HEK293 (cell line): ENCODE measurements at regions not wholly inside any gene's neighbourhood (a gene's known extent, or its start where the extent isn't known, plus 50 kb on each side); places are given as distances from the start of the nearest gene placed in this dataset.

Experiments
- CTCF ChIA-PET: fragments of 350-600 bp; formaldehyde crosslinking; extraction: SDS; loops from one replicate; lab custom pipeline; 2021; ENCODE audit warnings: antibody characterized with exemption; lab: Yijun Ruan, JAX
- POLR2A ChIA-PET: fragments of 300-600 bp; formaldehyde crosslinking; extraction: SDS; loops from one replicate; lab custom pipeline; 2020; ENCODE audit warnings: antibody characterized with exemption, inconsistent platforms; lab: Yijun Ruan, JAX
- H3K27ac ChIP-seq: fragments of 200-500 bp; sonication (Bioruptor generic); 2 replicates; pipeline ENCODE4 v1.5.1; 2014; ENCODE audit warnings: low read depth, low read length, control low read depth, inconsistent platforms; ENCODE audit errors: extremely low read depth
- H3K36me3 ChIP-seq, 2 experiments: fragments of 200-500 bp in 1 of 2; sonication (Bioruptor generic) in 1 of 2; 1 replicate in 1 of 2; 2 replicates in 1 of 2; pipeline ENCODE4 v1.5.1; 2014 to 2017; ENCODE audit warnings: inconsistent platforms in 2 of 2, low read length in 2 of 2; ENCODE audit not compliant: control insufficient read depth in 2 of 2, insufficient read depth in 1 of 2
- H3K4me1 ChIP-seq: fragments of 200-500 bp; sonication (Bioruptor generic); 2 replicates; pipeline ENCODE4 v1.5.1; 2014; ENCODE audit warnings: mild to moderate bottlenecking, low read length, inconsistent platforms; ENCODE audit not compliant: control insufficient read depth, insufficient read depth
- H3K4me3 ChIP-seq: 2 replicates; pipeline ENCODE4 v1.5.1; 2011; ENCODE audit warnings: low read depth, mild to moderate bottlenecking, control low read depth, low read length, moderate library complexity
- H3K9me3 ChIP-seq: fragments of 200-500 bp; sonication (Bioruptor generic); 2 replicates; pipeline ENCODE4 v1.5.1; 2014; ENCODE audit warnings: low read depth, low read length, inconsistent platforms; ENCODE audit not compliant: control insufficient read depth, insufficient read depth
- BCL11A ChIP-seq: fragments of 450-650 bp; formaldehyde crosslinking; IDR thresholded peaks from 2 replicates; pipeline ENCODE4 v1.5.1; 2016; ENCODE audit warnings: low read depth, missing biosample characterization, missing genetic modification characterization
- GLI2 ChIP-seq: fragments of 450-650 bp; formaldehyde crosslinking; IDR thresholded peaks from 2 replicates; pipeline ENCODE4; 2017; ENCODE audit warnings: missing biosample characterization, missing genetic modification characterization, low read depth, borderline replicate concordance
- GLIS2 ChIP-seq: fragments of 450-650 bp; formaldehyde crosslinking; IDR thresholded peaks from 2 replicates; pipeline ENCODE4 v1.5.1; 2016; ENCODE audit warnings: missing biosample characterization, missing genetic modification characterization
- KLF16 ChIP-seq: fragments of 450-650 bp; formaldehyde crosslinking; IDR thresholded peaks from 2 replicates; pipeline ENCODE4 v1.5.1; 2017; ENCODE audit warnings: missing biosample characterization, missing genetic modification characterization
- OVOL3 ChIP-seq: fragments of 450-650 bp; formaldehyde crosslinking; IDR thresholded peaks from 2 replicates; pipeline ENCODE4 v1.5.1; 2016; ENCODE audit warnings: missing biosample characterization, missing genetic modification characterization
- PRDM1 ChIP-seq: fragments of 450-650 bp; formaldehyde crosslinking; IDR thresholded peaks from 2 replicates; pipeline ENCODE4; 2016; ENCODE audit warnings: missing biosample characterization, missing genetic modification characterization
- ZFP69B ChIP-seq: fragments of 450-650 bp; formaldehyde crosslinking; IDR thresholded peaks from 2 replicates; pipeline ENCODE4 v1.5.1; 2016; ENCODE audit warnings: missing biosample characterization, missing genetic modification characterization
- ZNF114 ChIP-seq: fragments of 450-650 bp; formaldehyde crosslinking; IDR thresholded peaks from 2 replicates; pipeline ENCODE4 v1.5.0; 2017; ENCODE audit warnings: missing biosample characterization, missing genetic modification characterization
- ZNF140 ChIP-seq: fragments of 450-650 bp; formaldehyde crosslinking; IDR thresholded peaks from 2 replicates; pipeline ENCODE4 v1.5.1; 2016; ENCODE audit warnings: missing biosample characterization, missing genetic modification characterization
- ZNF155 ChIP-seq: fragments of 450-650 bp; formaldehyde crosslinking; IDR thresholded peaks from 2 replicates; pipeline ENCODE4 v1.5.1; 2016; ENCODE audit warnings: missing biosample characterization, missing genetic modification characterization
- ZNF157 ChIP-seq: fragments of 450-650 bp; formaldehyde crosslinking; IDR thresholded peaks from 2 replicates; pipeline ENCODE4 v1.5.1; 2016; ENCODE audit warnings: missing biosample characterization, missing genetic modification characterization
- ZNF16 ChIP-seq: fragments of 450-650 bp; formaldehyde crosslinking; IDR thresholded peaks from 2 replicates; pipeline ENCODE4 v1.5.1; 2016; ENCODE audit warnings: low read depth, missing biosample characterization, missing genetic modification characterization
- ZNF175 ChIP-seq: fragments of 450-650 bp; formaldehyde crosslinking; IDR thresholded peaks from 2 replicates; pipeline ENCODE4 v1.5.1; 2016; ENCODE audit warnings: missing biosample characterization, missing genetic modification characterization
- ZNF23 ChIP-seq: fragments of 450-650 bp; formaldehyde crosslinking; IDR thresholded peaks from 2 replicates; pipeline ENCODE4 v1.5.1; 2016; ENCODE audit warnings: missing biosample characterization, missing genetic modification characterization, borderline replicate concordance
- ZNF239 ChIP-seq: fragments of 450-650 bp; formaldehyde crosslinking; IDR thresholded peaks from 2 replicates; pipeline ENCODE4 v1.5.1; 2016; ENCODE audit warnings: missing biosample characterization, missing genetic modification characterization
- ZNF274 ChIP-seq, 2 experiments: fragments of 200-500 bp in 1 of 2; fragments of 450-650 bp in 1 of 2; sonication (Bioruptor generic) in 1 of 2; formaldehyde crosslinking in 1 of 2; IDR thresholded peaks; 2 replicates each; pipeline versions ENCODE4 v1.5.1 to v1.6.1; 2014 to 2016; ENCODE audit warnings: borderline replicate concordance in 1 of 2, inconsistent platforms in 1 of 2, low read length in 1 of 2, missing biosample characterization in 1 of 2, missing genetic modification characterization in 1 of 2
- ZNF350 ChIP-seq: fragments of 450-650 bp; formaldehyde crosslinking; IDR thresholded peaks from 2 replicates; pipeline ENCODE4 v1.5.0; 2017; ENCODE audit warnings: missing biosample characterization, mild to moderate bottlenecking, missing genetic modification characterization
- ZNF394 ChIP-seq: fragments of 450-650 bp; formaldehyde crosslinking; IDR thresholded peaks from 2 replicates; pipeline ENCODE4 v1.5.1; 2016; ENCODE audit warnings: missing biosample characterization, missing genetic modification characterization, mild to moderate bottlenecking, moderate library complexity, borderline replicate concordance
- ZNF510 ChIP-seq: fragments of 450-650 bp; formaldehyde crosslinking; IDR thresholded peaks from 2 replicates; pipeline ENCODE4 v1.5.1; 2018; ENCODE audit warnings: mild to moderate bottlenecking, missing genetic modification characterization, missing biosample characterization; ENCODE audit not compliant: insufficient replicate concordance
- ZNF677 ChIP-seq: fragments of 450-650 bp; IDR thresholded peaks from 2 replicates; pipeline ENCODE4 v1.5.0; 2018; ENCODE audit warnings: missing biosample characterization, mild to moderate bottlenecking, missing genetic modification characterization, moderate library complexity
- ZNF791 ChIP-seq: fragments of 450-650 bp; formaldehyde crosslinking; IDR thresholded peaks from 2 replicates; pipeline ENCODE4 v1.5.1; 2016; ENCODE audit warnings: missing biosample characterization, missing genetic modification characterization
- ZNF837 ChIP-seq: fragments of 450-650 bp; formaldehyde crosslinking; IDR thresholded peaks from 2 replicates; pipeline ENCODE4 v1.5.1; 2016; ENCODE audit warnings: missing biosample characterization, missing genetic modification characterization
- ZSCAN23 ChIP-seq: fragments of 450-650 bp; formaldehyde crosslinking; IDR thresholded peaks from 2 replicates; pipeline ENCODE4 v1.5.1; 2016; ENCODE audit warnings: missing biosample characterization, missing genetic modification characterization
- TF ChIP-seq, protein P1 (sequence below): fragments of 450-650 bp; formaldehyde crosslinking; IDR thresholded peaks from 2 replicates; pipeline ENCODE4 v1.5.1; 2016; ENCODE audit warnings: missing biosample characterization, missing genetic modification characterization
- TF ChIP-seq, protein P2 (sequence below): fragments of 450-650 bp; formaldehyde crosslinking; IDR thresholded peaks from 2 replicates; pipeline ENCODE4 v1.5.1; 2016; ENCODE audit warnings: missing biosample characterization, missing genetic modification characterization
- TF ChIP-seq, protein P3 (sequence below): fragments of 450-650 bp; IDR thresholded peaks from 2 replicates; pipeline ENCODE4 v1.5.1; 2018; ENCODE audit warnings: missing biosample characterization, mild to moderate bottlenecking, missing genetic modification characterization

GRCh38 chr11:38593649-38594048 lies 1995.6 kb upstream of the RAG2 start:
- POLR2A ChIA-PET = no interaction called here
- H3K27ac ChIP-seq = no peak overlapping the region
- H3K4me1 ChIP-seq = no peaks in the 10 kb centered on the region
- CTCF ChIA-PET = no interaction called here
- H3K4me3 ChIP-seq = no peak overlapping the region
- H3K9me3 ChIP-seq = no peaks in the 10 kb centered on the region
- TF ChIP-seq ZNF140 (tag by site-specific recombination) (no peak), ZNF239 (tag by site-specific recombination) (no peak), KLF16 (tag by site-specific recombination) (no peak), PRDM1 (tag by site-specific recombination) (no peak), ZNF350 (tag by site-specific recombination) (no peak), ZNF16 (tag by site-specific recombination) (no peak), ZNF837 (tag by site-specific recombination) (no peak)
- TF ChIP-seq, protein P1, sequence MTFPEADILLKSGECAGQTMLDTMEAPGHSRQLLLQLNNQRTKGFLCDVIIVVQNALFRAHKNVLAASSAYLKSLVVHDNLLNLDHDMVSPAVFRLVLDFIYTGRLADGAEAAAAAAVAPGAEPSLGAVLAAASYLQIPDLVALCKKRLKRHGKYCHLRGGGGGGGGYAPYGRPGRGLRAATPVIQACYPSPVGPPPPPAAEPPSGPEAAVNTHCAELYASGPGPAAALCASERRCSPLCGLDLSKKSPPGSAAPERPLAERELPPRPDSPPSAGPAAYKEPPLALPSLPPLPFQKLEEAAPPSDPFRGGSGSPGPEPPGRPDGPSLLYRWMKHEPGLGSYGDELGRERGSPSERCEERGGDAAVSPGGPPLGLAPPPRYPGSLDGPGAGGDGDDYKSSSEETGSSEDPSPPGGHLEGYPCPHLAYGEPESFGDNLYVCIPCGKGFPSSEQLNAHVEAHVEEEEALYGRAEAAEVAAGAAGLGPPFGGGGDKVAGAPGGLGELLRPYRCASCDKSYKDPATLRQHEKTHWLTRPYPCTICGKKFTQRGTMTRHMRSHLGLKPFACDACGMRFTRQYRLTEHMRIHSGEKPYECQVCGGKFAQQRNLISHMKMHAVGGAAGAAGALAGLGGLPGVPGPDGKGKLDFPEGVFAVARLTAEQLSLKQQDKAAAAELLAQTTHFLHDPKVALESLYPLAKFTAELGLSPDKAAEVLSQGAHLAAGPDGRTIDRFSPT = no peak
- no peaks in the 10 kb centered on the region for H3K36me3 ChIP-seq

DNA sequence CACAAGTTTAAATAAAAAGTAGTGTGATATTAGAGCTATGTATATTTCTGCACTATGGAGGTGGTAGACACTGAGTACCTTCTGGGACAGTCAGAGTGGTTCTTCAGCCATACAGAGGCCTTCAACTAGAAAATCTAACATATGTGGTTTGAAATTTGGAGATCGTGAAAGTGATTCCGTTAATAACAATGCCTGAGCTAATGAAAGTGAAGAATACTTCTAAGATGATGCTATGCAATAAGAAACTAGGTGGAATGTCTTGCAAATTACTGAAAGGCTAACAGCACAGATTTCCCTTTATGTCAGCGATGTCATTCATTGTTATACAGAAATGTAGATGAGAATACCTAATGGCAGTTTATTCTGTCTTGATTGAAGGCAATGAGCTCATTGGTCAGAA lies 1984.7 kb upstream of the RAG2 start:
- no peaks in the 10 kb centered on the region for H3K36me3 ChIP-seq
- CTCF ChIA-PET = no interaction called here
- no peaks in the 10 kb centered on the region for H3K9me3 ChIP-seq
- H3K4me3 ChIP-seq = no peak overlapping the region
- H3K27ac ChIP-seq = no peak overlapping the region
- no peak for TF ChIP-seq GLIS2 (tag by site-specific recombination)
- no peak for TF ChIP-seq ZNF23 (tag by site-specific recombination)
- TF ChIP-seq ZNF677 = no peak
- TF ChIP-seq, protein P2, sequence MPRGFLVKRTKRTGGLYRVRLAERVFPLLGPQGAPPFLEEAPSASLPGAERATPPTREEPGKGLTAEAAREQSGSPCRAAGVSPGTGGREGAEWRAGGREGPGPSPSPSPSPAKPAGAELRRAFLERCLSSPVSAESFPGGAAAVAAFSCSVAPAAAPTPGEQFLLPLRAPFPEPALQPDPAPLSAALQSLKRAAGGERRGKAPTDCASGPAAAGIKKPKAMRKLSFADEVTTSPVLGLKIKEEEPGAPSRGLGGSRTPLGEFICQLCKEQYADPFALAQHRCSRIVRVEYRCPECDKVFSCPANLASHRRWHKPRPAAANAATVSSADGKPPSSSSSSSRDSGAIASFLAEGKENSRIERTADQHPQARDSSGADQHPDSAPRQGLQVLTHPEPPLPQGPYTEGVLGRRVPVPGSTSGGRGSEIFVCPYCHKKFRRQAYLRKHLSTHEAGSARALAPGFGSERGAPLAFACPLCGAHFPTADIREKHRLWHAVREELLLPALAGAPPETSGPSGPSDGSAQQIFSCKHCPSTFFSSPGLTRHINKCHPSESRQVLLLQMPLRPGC (tag by site-specific recombination) = no peak
- TF ChIP-seq BCL11A = no peak
- no peak for TF ChIP-seq ZNF274 (IDR thresholded peaks at IDR 0.05; ENCODE audit: low read length)
- no peak for TF ChIP-seq ZNF274 (tag by site-specific recombination; IDR thresholded peaks at IDR 0.05; ENCODE audit: borderline replicate concordance)
- no peak for TF ChIP-seq ZNF394 (tag by site-specific recombination)
- TF ChIP-seq ZFP69B = no peak
- no peak for TF ChIP-seq ZNF791 (tag by site-specific recombination)
- no peak for TF ChIP-seq ZNF510 (tag by site-specific recombination)
- TF ChIP-seq ZNF175 (tag by site-specific recombination) = no peak
- no peak for TF ChIP-seq ZNF155 (tag by site-specific recombination)
- TF ChIP-seq, protein P3, sequence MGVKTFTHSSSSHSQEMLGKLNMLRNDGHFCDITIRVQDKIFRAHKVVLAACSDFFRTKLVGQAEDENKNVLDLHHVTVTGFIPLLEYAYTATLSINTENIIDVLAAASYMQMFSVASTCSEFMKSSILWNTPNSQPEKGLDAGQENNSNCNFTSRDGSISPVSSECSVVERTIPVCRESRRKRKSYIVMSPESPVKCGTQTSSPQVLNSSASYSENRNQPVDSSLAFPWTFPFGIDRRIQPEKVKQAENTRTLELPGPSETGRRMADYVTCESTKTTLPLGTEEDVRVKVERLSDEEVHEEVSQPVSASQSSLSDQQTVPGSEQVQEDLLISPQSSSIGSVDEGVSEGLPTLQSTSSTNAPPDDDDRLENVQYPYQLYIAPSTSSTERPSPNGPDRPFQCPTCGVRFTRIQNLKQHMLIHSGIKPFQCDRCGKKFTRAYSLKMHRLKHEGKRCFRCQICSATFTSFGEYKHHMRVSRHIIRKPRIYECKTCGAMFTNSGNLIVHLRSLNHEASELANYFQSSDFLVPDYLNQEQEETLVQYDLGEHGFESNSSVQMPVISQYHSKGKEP = no peak
- no peak for TF ChIP-seq OVOL3 (tag by site-specific recombination)
- no peak for TF ChIP-seq ZNF157
- TF ChIP-seq ZNF114 = no peak
- TF ChIP-seq GLI2 (tag by site-specific recombination) = no peak
- TF ChIP-seq ZSCAN23 (tag by site-specific recombination) = no peak
- no peaks in the 10 kb centered on the region for H3K4me1 ChIP-seq
- POLR2A ChIA-PET = no interaction called here
